Suprapubic skin (tissue), 4 donors: ENCODE measurements at regions not wholly inside any gene's neighbourhood (a gene's known extent, or its start where the extent isn't known, plus 50 kb on each side); places are given as distances from the start of the nearest gene placed in this dataset.

Source experiments
- EP300 ChIP-seq: sonication (generic); formaldehyde crosslinking; IDR thresholded peaks from one replicate; pipeline ENCODE4 v1.6.1; 2017; ENCODE audit warnings: antibody characterized with exemption
- POLR2A ChIP-seq, 2 donors: fragments of 450-650 bp; IDR thresholded peaks; one replicate each; pipeline ENCODE4 v1.6.1; 2017; ENCODE audit warnings: antibody characterized with exemption in 2 of 2, mild to moderate bottlenecking in 2 of 2, moderate library complexity in 2 of 2
- POLR2AphosphoS5 ChIP-seq, 3 donors: sonication (generic); formaldehyde crosslinking; IDR thresholded peaks; one replicate each; pipeline ENCODE4 v1.6.1; 2017; ENCODE audit warnings: antibody characterized with exemption in 3 of 3
- TF ChIP-seq, protein P1 (sequence below), 2 donors: fragments of 200-600 bp in 1 of 2; fragments of 450-650 bp in 1 of 2; sonication (generic) in 1 of 2; IDR thresholded peaks; one replicate each; pipeline ENCODE4 v1.5.1; 2016 to 2019; ENCODE audit warnings: antibody characterized with exemption in 2 of 2, mild to moderate bottlenecking in 1 of 2, moderate library complexity in 1 of 2

DNA sequence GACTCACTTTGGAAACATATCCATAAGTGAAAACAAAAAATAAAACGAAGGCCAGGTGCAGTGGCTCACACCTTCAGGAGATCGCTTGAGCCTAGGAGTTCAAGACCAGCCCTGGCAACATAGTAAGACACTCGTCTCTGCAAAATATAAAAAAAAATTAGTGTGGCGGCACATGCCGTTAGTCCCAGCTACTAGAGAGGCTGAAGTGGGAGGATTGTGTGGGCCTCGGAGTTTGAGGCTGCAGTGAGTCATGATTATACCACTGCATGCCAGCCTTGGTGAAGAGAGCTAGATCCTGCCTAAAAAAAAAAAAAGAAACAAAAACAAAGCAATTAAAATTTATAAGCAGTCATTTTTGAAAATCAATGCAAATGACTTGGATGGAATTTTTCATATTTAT is 54.7 kb upstream of the NANOGP8 start:
- TF ChIP-seq, protein P1, sequence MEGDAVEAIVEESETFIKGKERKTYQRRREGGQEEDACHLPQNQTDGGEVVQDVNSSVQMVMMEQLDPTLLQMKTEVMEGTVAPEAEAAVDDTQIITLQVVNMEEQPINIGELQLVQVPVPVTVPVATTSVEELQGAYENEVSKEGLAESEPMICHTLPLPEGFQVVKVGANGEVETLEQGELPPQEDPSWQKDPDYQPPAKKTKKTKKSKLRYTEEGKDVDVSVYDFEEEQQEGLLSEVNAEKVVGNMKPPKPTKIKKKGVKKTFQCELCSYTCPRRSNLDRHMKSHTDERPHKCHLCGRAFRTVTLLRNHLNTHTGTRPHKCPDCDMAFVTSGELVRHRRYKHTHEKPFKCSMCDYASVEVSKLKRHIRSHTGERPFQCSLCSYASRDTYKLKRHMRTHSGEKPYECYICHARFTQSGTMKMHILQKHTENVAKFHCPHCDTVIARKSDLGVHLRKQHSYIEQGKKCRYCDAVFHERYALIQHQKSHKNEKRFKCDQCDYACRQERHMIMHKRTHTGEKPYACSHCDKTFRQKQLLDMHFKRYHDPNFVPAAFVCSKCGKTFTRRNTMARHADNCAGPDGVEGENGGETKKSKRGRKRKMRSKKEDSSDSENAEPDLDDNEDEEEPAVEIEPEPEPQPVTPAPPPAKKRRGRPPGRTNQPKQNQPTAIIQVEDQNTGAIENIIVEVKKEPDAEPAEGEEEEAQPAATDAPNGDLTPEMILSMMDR (IDR thresholded peaks at IDR 0.05): no peak
- TF ChIP-seq POLR2A (IDR thresholded peaks at IDR 0.05): no peak
- no peak for TF ChIP-seq EP300
- no peak for TF ChIP-seq POLR2AphosphoS5 (IDR thresholded peaks at IDR 0.05)
